A549 (cell line): ENCODE measurements at regions not wholly inside any gene's neighbourhood (a gene's known extent, or its start where the extent isn't known, plus 50 kb on each side); places are given as distances from the start of the nearest gene placed in this dataset.

Experiments used
- ATAC-seq, 2 experiments: fragments of 200-7000 bp in 1 of 2; fragments of >200 bp in 1 of 2; cut with Nextera tagmentation in 1 of 2; cut with Tn5 transposase in 1 of 2; 3 replicates each; pipeline versions ENCODE4 v1.8.0 to v1.9.1; 2018 to 2020; ENCODE audit warnings: mild to moderate bottlenecking in 1 of 2, moderate library complexity in 1 of 2
- CTCF ChIA-PET: fragments of 300-600 bp; sonication (Branson Sonifier 250); formaldehyde crosslinking; extraction: SDS; loops from one replicate; lab custom pipeline; 2021; ENCODE audit warnings: antibody characterized with exemption, inconsistent platforms; lab: Yijun Ruan, JAX
- POLR2A ChIA-PET: fragments of 350-600 bp; formaldehyde crosslinking; extraction: SDS; loops from one replicate; lab custom pipeline; 2021; ENCODE audit warnings: antibody characterized with exemption, inconsistent platforms; lab: Yijun Ruan, JAX
- DNase-seq, 2 experiments: peaks; one replicate each; pipeline versions ENCODE4 v3.0.0 to v3.0.0-alpha.2; 2011 to 2016; ENCODE audit warnings: low read depth in 1 of 2, low spot score in 1 of 2
- FAIRE-seq: peaks from 2 replicates; lab custom pipeline; 2011; peaks lifted over from hg19 to GRCh38; lab: Jason Lieb, UNC
- H3K27ac ChIP-seq, 2 experiments: fragments of >200 bp; sonication (Bioruptor Twin); formaldehyde crosslinking; 3 replicates each; pipeline ENCODE4 v1.5.1; 2016 to 2017
- H3K4me1 ChIP-seq: fragments of >200 bp; sonication (Bioruptor Twin); formaldehyde crosslinking; 3 replicates; pipeline ENCODE4 v1.6.1; 2016
- H3K4me2 ChIP-seq: fragments of >200 bp; sonication (Bioruptor Twin); formaldehyde crosslinking; 3 replicates; pipeline ENCODE4 v1.6.1; 2016
- H3K4me3 ChIP-seq: fragments of >200 bp; sonication (Bioruptor Twin); formaldehyde crosslinking; 3 replicates; pipeline ENCODE4 v1.5.1; 2016
- H3K9me3 ChIP-seq: fragments of >200 bp; sonication (Bioruptor Twin); formaldehyde crosslinking; 3 replicates; pipeline ENCODE4 v1.6.1; 2016
- CEBPB ChIP-seq, 2 experiments: fragments of >200 bp in 1 of 2; sonication (Bioruptor Twin) in 1 of 2; formaldehyde crosslinking in 1 of 2; IDR thresholded peaks; 2 replicates each; pipeline ENCODE4 v1.6.1; 2012 to 2016
- CHD2 ChIP-seq: fragments of 150-350 bp; IDR thresholded peaks from 2 replicates; pipeline ENCODE4 v1.6.1; 2014; ENCODE audit warnings: low read length; ENCODE audit not compliant: partially characterized antibody
- CTCF ChIP-seq: fragments of >200 bp; sonication (Bioruptor Twin); formaldehyde crosslinking; IDR thresholded peaks from 3 replicates; pipeline ENCODE4 v1.5.1; 2016
- E2F6 ChIP-seq: IDR thresholded peaks from 2 replicates; pipeline ENCODE4 v1.6.1; 2012; ENCODE audit warnings: low read depth, borderline replicate concordance
- EHF ChIP-seq: fragments of 250-450 bp; sonication (Bioruptor Pico); IDR thresholded peaks from 2 replicates; pipeline ENCODE4 v1.5.0; 2020; ENCODE audit warnings: mild to moderate bottlenecking
- ESRRA ChIP-seq: fragments of 150-350 bp; IDR thresholded peaks from 2 replicates; pipeline ENCODE4 v1.6.1; 2014; ENCODE audit warnings: mild to moderate bottlenecking, low read length, borderline replicate concordance
- FOSL2 ChIP-seq, 2 experiments: fragments of 450-650 bp in 1 of 2; fragments of >200 bp in 1 of 2; sonication (Bioruptor Twin) in 1 of 2; formaldehyde crosslinking; IDR thresholded peaks; 2 replicates each; pipeline versions ENCODE4 v1.5.0 to v1.6.1; 2016 to 2020; ENCODE audit warnings: mild to moderate bottlenecking in 1 of 2, moderate library complexity in 1 of 2
- GATA3 ChIP-seq: IDR thresholded peaks from 2 replicates; pipeline ENCODE4 v1.6.1; 2012; ENCODE audit warnings: borderline replicate concordance
- HDAC2 ChIP-seq: fragments of 200-600 bp; sonication (generic); IDR thresholded peaks from 2 replicates; pipeline ENCODE4 v1.6.1; 2016
- HES2 ChIP-seq: fragments of >200 bp; sonication (Bioruptor Twin); formaldehyde crosslinking; IDR thresholded peaks from 2 replicates; pipeline ENCODE4 v1.6.1; 2016
- HMGXB4 ChIP-seq: fragments of 250-450 bp; sonication (Bioruptor Pico); IDR thresholded peaks from 2 replicates; pipeline ENCODE4 v1.5.0; 2021; ENCODE audit warnings: mild to moderate bottlenecking, moderate library complexity, borderline replicate concordance
- HOXA7 ChIP-seq: fragments of 250-450 bp; sonication (Bioruptor Pico); IDR thresholded peaks from 2 replicates; pipeline ENCODE4 v1.5.0; 2020; ENCODE audit warnings: mild to moderate bottlenecking, moderate library complexity
- JUN ChIP-seq, 2 experiments: fragments of >200 bp; sonication (Bioruptor Twin); formaldehyde crosslinking; IDR thresholded peaks; 2 replicates in 1 of 2; 3 replicates in 1 of 2; pipeline ENCODE4 v1.6.1; 2016 to 2017
- KDM1A ChIP-seq: fragments of 200-600 bp; sonication (generic); IDR thresholded peaks from 2 replicates; pipeline ENCODE4 v1.6.1; 2016; ENCODE audit warnings: low read depth, mild to moderate bottlenecking
- MAFK ChIP-seq: fragments of 450-650 bp; IDR thresholded peaks from 2 replicates; pipeline ENCODE4 v1.6.1; 2014; ENCODE audit not compliant: partially characterized antibody
- NFE2L2 ChIP-seq: fragments of 150-350 bp; conservative IDR thresholded peaks from 2 replicates; pipeline ENCODE4 v1.6.1; 2014; ENCODE audit warnings: low read length
- NPAS2 ChIP-seq: fragments of 250-450 bp; sonication (Bioruptor Pico); IDR thresholded peaks from 2 replicates; pipeline ENCODE4 v1.8.0; 2022; ENCODE audit warnings: mild to moderate bottlenecking, moderate library complexity, borderline replicate concordance
- NR3C1 ChIP-seq: fragments of >200 bp; sonication (Bioruptor Twin); formaldehyde crosslinking; IDR thresholded peaks from 3 replicates; pipeline ENCODE4 v1.6.1; 2017
- PHF8 ChIP-seq: fragments of 200-600 bp; sonication (generic); IDR thresholded peaks from 2 replicates; pipeline ENCODE4 v1.6.1; 2016; ENCODE audit warnings: low read depth, mild to moderate bottlenecking, antibody characterized with exemption, moderate library complexity, borderline replicate concordance
- RAD21 ChIP-seq, 2 experiments: fragments of >200 bp in 1 of 2; sonication (Bioruptor Twin) in 1 of 2; formaldehyde crosslinking in 1 of 2; IDR thresholded peaks in 1 of 2; conservative IDR thresholded peaks in 1 of 2; 2 replicates in 1 of 2; 3 replicates in 1 of 2; pipeline ENCODE4 v1.6.1; 2012 to 2018; ENCODE audit warnings: inconsistent platforms in 1 of 2
- SREBF2 ChIP-seq: fragments of 450-650 bp; IDR thresholded peaks from 2 replicates; pipeline ENCODE4 v1.6.1; 2014; ENCODE audit warnings: mild to moderate bottlenecking, moderate library complexity
- TP53 ChIP-seq: fragments of 250-450 bp; sonication (Bioruptor Pico); IDR thresholded peaks from 2 replicates; pipeline ENCODE4 v1.5.0; 2021; ENCODE audit warnings: mild to moderate bottlenecking, moderate library complexity
- ZNF302 ChIP-seq: fragments of 250-450 bp; sonication (Bioruptor Pico); IDR thresholded peaks from 2 replicates; pipeline ENCODE4 v1.9.0; 2021; ENCODE audit warnings: inconsistent platforms, mild to moderate bottlenecking, moderate library complexity
- ZSCAN20 ChIP-seq: fragments of 250-450 bp; sonication (Bioruptor Pico); IDR thresholded peaks from 2 replicates; pipeline ENCODE4 v1.8.0; 2022; ENCODE audit warnings: mild to moderate bottlenecking, moderate library complexity
- WGBS: methylation state at CpG from one replicate; pipeline ENCODE4 v1.1.6; 2017; ENCODE audit errors: missing lambda C conversion rate; 5-methylcytosine and 5-hydroxymethylcytosine counted together
- TF ChIP-seq, protein P1 (sequence below): fragments of >200 bp; sonication (Bioruptor Twin); formaldehyde crosslinking; IDR thresholded peaks from 3 replicates; pipeline ENCODE4 v1.6.1; 2016

DNA sequence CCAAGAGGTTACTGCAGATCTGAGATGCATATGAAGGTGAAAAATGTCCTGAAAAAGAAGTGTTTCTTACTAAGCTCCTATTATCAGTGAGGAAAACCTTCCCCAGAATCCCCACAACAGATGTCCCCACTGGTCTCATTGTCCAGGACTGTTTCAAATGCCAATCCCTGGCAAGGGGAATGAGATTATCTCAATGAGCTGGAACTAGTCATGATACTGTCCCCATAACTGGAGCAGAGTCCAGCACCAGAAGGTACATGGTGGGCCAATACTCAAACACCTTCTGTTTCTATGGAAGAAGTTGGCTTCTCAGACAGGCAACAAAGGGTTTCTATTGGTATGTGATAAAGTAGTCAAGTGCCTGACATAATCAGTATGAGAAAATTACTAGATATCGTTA lies 221.1 kb upstream of the TLL1 start (continued):
- TF ChIP-seq HMGXB4 (CRISPR knock-in tag) (no peak), JUN (IDR thresholded peaks at IDR 0.05) (no peak)

- no peak for DNase-seq
These were observed 218.5 kb upstream of the TLL1 start for GRCh38 chr4:165654556-165654955.

GRCh38 chr4:165656399-165656798 lies 216.6 kb upstream of the TLL1 start:
- DNase-seq (no peak), FAIRE-seq (no peak), ATAC-seq (no peak)
- Histone ChIP-seq H3K27ac (no peak overlapping the region), H3K4me1 (no peaks in the 10 kb centered on the region), H3K4me3 (no peak overlapping the region), H3K4me2 (no peak overlapping the region), H3K9me3 (no peaks in the 10 kb centered on the region)
- ChIA-PET POLR2A (no interaction called here), CTCF (no interaction called here)
- WGBS: 3% methylated on average over 1 of the region's 1 CpG
- TF ChIP-seq HDAC2 (no peak), FOSL2 (IDR thresholded peaks at IDR 0.05) (no peak), FOSL2 (CRISPR knock-in tag; IDR thresholded peaks at IDR 0.05) (no peak), GATA3 (no peak), SREBF2 (no peak), JUN (IDR thresholded peaks at IDR 0.05) (no peak), HOXA7 (no peak), NPAS2 (CRISPR knock-in tag) (no peak)

More at GRCh38 chr4:165654556-165654955, 218.5 kb upstream of the TLL1 start:
- Histone ChIP-seq H3K9me3 (no peaks in the 10 kb centered on the region), H3K27ac (no peak overlapping the region), H3K4me2 (no peak overlapping the region), H3K4me3 (no peak overlapping the region), H3K4me1 (no peaks in the 10 kb centered on the region)
- FAIRE-seq (no peak), ATAC-seq (no peak)
- no peak for TF ChIP-seq TP53 (CRISPR knock-in tag)
- no peak for TF ChIP-seq CTCF
- no peak for TF ChIP-seq CHD2
- no peak for TF ChIP-seq MAFK
- TF ChIP-seq ZNF302: no peak
- no peak for TF ChIP-seq NR3C1
- TF ChIP-seq PHF8: no peak
- TF ChIP-seq, protein P1, sequence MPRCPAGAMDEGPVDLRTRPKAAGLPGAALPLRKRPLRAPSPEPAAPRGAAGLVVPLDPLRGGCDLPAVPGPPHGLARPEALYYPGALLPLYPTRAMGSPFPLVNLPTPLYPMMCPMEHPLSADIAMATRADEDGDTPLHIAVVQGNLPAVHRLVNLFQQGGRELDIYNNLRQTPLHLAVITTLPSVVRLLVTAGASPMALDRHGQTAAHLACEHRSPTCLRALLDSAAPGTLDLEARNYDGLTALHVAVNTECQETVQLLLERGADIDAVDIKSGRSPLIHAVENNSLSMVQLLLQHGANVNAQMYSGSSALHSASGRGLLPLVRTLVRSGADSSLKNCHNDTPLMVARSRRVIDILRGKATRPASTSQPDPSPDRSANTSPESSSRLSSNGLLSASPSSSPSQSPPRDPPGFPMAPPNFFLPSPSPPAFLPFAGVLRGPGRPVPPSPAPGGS: no peak
- TF ChIP-seq ZSCAN20 (CRISPR knock-in tag): no peak
- TF ChIP-seq RAD21 (conservative IDR thresholded peaks at IDR 0.05 in 1 of 2, IDR thresholded peaks at IDR 0.05 in 1 of 2): no peak
- TF ChIP-seq CEBPB (IDR thresholded peaks at IDR 0.05): no peak
- TF ChIP-seq NFE2L2: no peak
- no peak for TF ChIP-seq ESRRA
- TF ChIP-seq E2F6: no peak
- TF ChIP-seq EHF: no peak
- TF ChIP-seq GATA3: no peak
- TF ChIP-seq HES2: no peak
- no peak for TF ChIP-seq KDM1A
- 44% methylated on average over 2 of the region's 2 CpGs for WGBS
- POLR2A ChIA-PET: no interaction called here
- CTCF ChIA-PET: no interaction called here
